ENCODE measurements at regions not wholly inside any gene's neighbourhood (a gene's known extent, or its start where the extent isn't known, plus 50 kb on each side); places are given as distances from the start of the nearest gene placed in this dataset.

DNA sequence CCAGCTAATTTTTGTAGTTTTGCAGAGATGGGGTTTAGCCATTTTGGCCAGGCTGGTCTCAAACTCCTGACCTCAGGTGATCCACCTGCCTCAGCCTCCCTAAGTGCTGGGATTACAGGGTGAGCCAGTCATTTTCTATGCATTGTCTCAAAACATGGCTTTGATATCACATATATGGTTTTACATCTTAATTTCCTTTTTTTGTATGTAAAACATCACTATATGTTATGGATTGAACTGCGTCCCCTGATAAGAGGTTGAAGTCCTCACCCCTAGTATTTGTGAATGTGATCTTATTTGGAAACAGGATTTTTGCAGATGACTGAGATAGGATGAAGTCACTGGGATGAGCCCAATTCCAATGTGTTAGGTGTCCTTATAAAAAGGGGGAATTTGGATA, 89.8 kb upstream of the MYCN start:
- WGBS, 2 experiments (ENCODE audit: extremely low coverage in 1 of 2, insufficient coverage in 1 of 2, insufficient read length in 1 of 2, insufficient replicate concordance in 2 of 2, low coverage in 1 of 2, low lambda C conversion rate in 2 of 2, missing lambda C conversion rate in 1 of 2), result 100% methylated on average over 1 of the region's 1 CpG; no CpG with 5 or more reads in 1 of the 2 experiments
- FAIRE-seq, result no peak

More for the DNA sequence above, 89.8 kb upstream of the MYCN start:
- no peaks in the 10 kb centered on the region for H3K36me3 ChIP-seq (ENCODE audit: control insufficient read depth in 2 of 4, insufficient read depth in 4 of 4, low read length in 3 of 4)
- DNase-seq (ENCODE audit: low read depth in 1 of 2, low spot score in 2 of 2), result no peak
- no peak overlapping the region for H3K56ac ChIP-seq (replicated peaks; ENCODE audit: insufficient read length, low read depth, low read length)
- H4K8ac ChIP-seq (ENCODE audit: extremely low read depth, insufficient read depth, low read length), result no peak overlapping the region
- H3K4me2 ChIP-seq (ENCODE audit: insufficient read depth in 1 of 2, low read depth in 2 of 2, low read length in 2 of 2), result no peak overlapping the region
- no peak overlapping the region for H4K91ac ChIP-seq (replicated peaks; ENCODE audit: insufficient read length, low read length)
- ChIA-PET POLR2A (ENCODE audit: partially characterized antibody) (interaction anchor here (0.6 kb wide), 1 partner anchor 91 kb away, joined by 3 read pairs; no protein-coding TSS in a partner anchor), CTCF (ENCODE audit: partially characterized antibody) (interaction anchor here (0.8 to 2.9 kb wide), 5 partner anchors 10 to 102 kb away, joined by 3 to 15 read pairs (median 3); no protein-coding TSS in a partner anchor)
- H3K27ac ChIP-seq (ENCODE audit: low read depth, low read length), result no peak overlapping the region
- H3K23ac ChIP-seq (ENCODE audit: insufficient read length), result no peak overlapping the region
- H3K27me3 ChIP-seq (replicated peaks in 1 of 4; ENCODE audit: control insufficient read depth in 3 of 4, extremely low read depth in 1 of 4, insufficient read depth in 3 of 4, low read length in 3 of 4), result no peaks in the 10 kb centered on the region
- H4K20me1 ChIP-seq (replicated peaks in 1 of 2; ENCODE audit: control insufficient read depth in 1 of 2, insufficient read depth in 2 of 2, low read length in 2 of 2), result no peaks in the 10 kb centered on the region
- H2BK120ac ChIP-seq (replicated peaks; ENCODE audit: low read depth, low read length), result no peak overlapping the region
- H3K4ac ChIP-seq (replicated peaks; ENCODE audit: insufficient read length, low read depth, low read length), result no peak overlapping the region
- no peaks in the 10 kb centered on the region for H3K23me2 ChIP-seq (ENCODE audit: low read depth, low read length)
- no peak overlapping the region for H4K5ac ChIP-seq (ENCODE audit: insufficient read length, low read depth, low read length)
- H3K18ac ChIP-seq (ENCODE audit: extremely low read depth, low read length), result no peak overlapping the region
- H3K79me1 ChIP-seq (ENCODE audit: low read depth, low read length), result no peaks in the 10 kb centered on the region
- no peak overlapping the region for H2AFZ ChIP-seq (ENCODE audit: low read length)
- H3K14ac ChIP-seq (ENCODE audit: insufficient read length), result no peak overlapping the region
- H2BK12ac ChIP-seq (ENCODE audit: low read depth, low read length), result no peak overlapping the region
- H3K4me3 ChIP-seq (ENCODE audit: extremely low read depth in 1 of 4, insufficient read depth in 2 of 4, low read depth in 3 of 4, low read length in 4 of 4), result no peak overlapping the region
- H3K79me2 ChIP-seq (ENCODE audit: control insufficient read depth in 1 of 2, insufficient read depth in 2 of 2, low read length in 2 of 2), result no peaks in the 10 kb centered on the region
- H3K9ac ChIP-seq (replicated peaks in 1 of 4; ENCODE audit: extremely low read depth in 1 of 4, low read depth in 3 of 4, low read length in 3 of 4), result no peak overlapping the region
- no peak overlapping the region for H2BK5ac ChIP-seq (ENCODE audit: low read depth, low read length)
- no peak overlapping the region for H2AK5ac ChIP-seq (ENCODE audit: low read depth, low read length)
- no peak overlapping the region for H2BK20ac ChIP-seq (ENCODE audit: low read length)
- H3K4me1 ChIP-seq (replicated peaks in 1 of 4; ENCODE audit: control insufficient read depth in 3 of 4, insufficient read depth in 4 of 4, low read length in 3 of 4), result peaks cover 0 to 4% (median 1%) of the 10 kb centered on the region in 4 experiments; a peak in 5 of 7 replicates
- no peaks in the 10 kb centered on the region for H3K9me3 ChIP-seq (ENCODE audit: insufficient read depth in 2 of 2, low read depth in 1 of 2, low read length in 1 of 2)
- no peak overlapping the region for H2BK15ac ChIP-seq (ENCODE audit: low read length)
